Neural cell (in vitro differentiated cells): ENCODE measurements at regions not wholly inside any gene's neighbourhood (a gene's known extent, or its start where the extent isn't known, plus 50 kb on each side); places are given as distances from the start of the nearest gene placed in this dataset.

Source experiments
- H2AFZ ChIP-seq: fragments of 200-600, 300-800 bp; sonication (generic), shearing (Covaris generic); 2 replicates; pipeline ENCODE4 v1.6.0; 2014; ENCODE audit warnings: low read depth, mild to moderate bottlenecking, antibody characterized with exemption, low read length, moderate library complexity
- H3F3A ChIP-seq: fragments of 200-600 bp; shearing (Covaris generic); 2 replicates; pipeline ENCODE4 v1.6.1; 2016; ENCODE audit warnings: mild to moderate bottlenecking, moderate library complexity, mixed read lengths, antibody characterized with exemption, low read length; ENCODE audit not compliant: insufficient read depth, poor library complexity, severe bottlenecking
- H3K27ac ChIP-seq: fragments of 200-600, 300-800 bp; sonication (generic), shearing (Covaris generic); 2 replicates; pipeline ENCODE4 v1.5.1; 2014; ENCODE audit warnings: mild to moderate bottlenecking, low read length, moderate library complexity
- H3K27me3 ChIP-seq: fragments of 300-800, 200-600 bp; sonication (generic), shearing (Covaris generic); 2 replicates; pipeline ENCODE4 v1.6.0; 2014; ENCODE audit warnings: mild to moderate bottlenecking, low read depth, low read length, moderate library complexity; ENCODE audit not compliant: insufficient read depth
- H3K36me3 ChIP-seq: fragments of 300-800, 200-600 bp; sonication (generic), shearing (Covaris generic); 2 replicates; pipeline ENCODE4 v1.5.1; 2014; ENCODE audit warnings: mild to moderate bottlenecking, antibody characterized with exemption, low read length, moderate library complexity; ENCODE audit not compliant: insufficient read depth
- H3K4me2 ChIP-seq: fragments of 300-800, 200-600 bp; sonication (generic), shearing (Covaris generic); 2 replicates; pipeline ENCODE4 v1.6.0; 2014; ENCODE audit warnings: mild to moderate bottlenecking, low read length
- H3K4me3 ChIP-seq: fragments of 300-800, 200-600 bp; sonication (generic), shearing (Covaris generic); 2 replicates; pipeline ENCODE4 v1.5.1; 2014; ENCODE audit warnings: mild to moderate bottlenecking, low read length, moderate library complexity
- H3K79me2 ChIP-seq: fragments of 200-600 bp; shearing (Covaris generic); replicated peaks from 2 replicates; pipeline ENCODE4 v1.6.0; 2014; ENCODE audit warnings: mild to moderate bottlenecking, low read length, moderate library complexity; ENCODE audit not compliant: insufficient read depth
- H3K9ac ChIP-seq: fragments of 300-800, 200-600 bp; sonication (generic), shearing (Covaris generic); 2 replicates; pipeline ENCODE4 v1.6.1; 2016; ENCODE audit warnings: mild to moderate bottlenecking, low read length, mixed read lengths
- H3K9me2 ChIP-seq: fragments of 200-600 bp; shearing (Covaris generic); 2 replicates; pipeline ENCODE4 v1.6.1; 2016; ENCODE audit warnings: mild to moderate bottlenecking, low read length, mixed read lengths; ENCODE audit not compliant: insufficient read depth
- H3K9me3 ChIP-seq: fragments of 200-600, 300-800 bp; sonication (generic), shearing (Covaris generic); 2 replicates; pipeline ENCODE4 v1.6.1; 2016; ENCODE audit warnings: mild to moderate bottlenecking, mixed run types, low read length, moderate library complexity, mixed read lengths
- H4K20me1 ChIP-seq: fragments of 200-600 bp; shearing (Covaris generic); 2 replicates; pipeline ENCODE4 v1.6.1; 2016; ENCODE audit warnings: mild to moderate bottlenecking, mixed run types; ENCODE audit not compliant: insufficient read depth
- EP300 ChIP-seq: fragments of 450-650 bp; conservative IDR thresholded peaks from 2 replicates; pipeline ENCODE4 v1.6.1; 2014; ENCODE audit warnings: antibody characterized with exemption, mild to moderate bottlenecking, moderate library complexity; ENCODE audit not compliant: poor library complexity, severe bottlenecking
- EZH2 ChIP-seq: fragments of 200-600, 300-800 bp; shearing (Covaris generic), sonication (generic); IDR thresholded peaks from 2 replicates; pipeline ENCODE4 v1.6.1; 2014; ENCODE audit warnings: antibody characterized with exemption, low read length, borderline replicate concordance, mild to moderate bottlenecking; ENCODE audit not compliant: insufficient read depth, poor library complexity, severe bottlenecking
- MXI1 ChIP-seq: fragments of 450-650 bp; conservative IDR thresholded peaks from 2 replicates; pipeline ENCODE4 v1.6.1; 2014; ENCODE audit warnings: antibody characterized with exemption, mild to moderate bottlenecking; ENCODE audit not compliant: poor library complexity, severe bottlenecking
- POLR2AphosphoS5 ChIP-seq: IDR thresholded peaks from 2 replicates; pipeline ENCODE4 v1.6.1; 2012
- RAD21 ChIP-seq: fragments of 450-650 bp; conservative IDR thresholded peaks from 2 replicates; pipeline ENCODE4 v1.6.1; 2014; ENCODE audit warnings: antibody characterized with exemption, mild to moderate bottlenecking, moderate library complexity
- REST ChIP-seq: IDR thresholded peaks from 2 replicates; pipeline ENCODE4 v1.6.1; 2012; ENCODE audit warnings: borderline replicate concordance
- SMC3 ChIP-seq: fragments of 450-650 bp; conservative IDR thresholded peaks from 2 replicates; pipeline ENCODE4 v1.6.1; 2014; ENCODE audit warnings: antibody characterized with exemption, mild to moderate bottlenecking, moderate library complexity; ENCODE audit not compliant: poor library complexity
- TAF1 ChIP-seq: IDR thresholded peaks from 2 replicates; pipeline ENCODE4 v1.6.1; 2012; ENCODE audit warnings: low read depth
- TF ChIP-seq, protein P1 (sequence below): fragments of 450-650 bp; IDR thresholded peaks from 2 replicates; pipeline ENCODE4 v1.5.1; 2014; ENCODE audit warnings: antibody characterized with exemption, mild to moderate bottlenecking, moderate library complexity; ENCODE audit not compliant: poor library complexity, severe bottlenecking

DNA sequence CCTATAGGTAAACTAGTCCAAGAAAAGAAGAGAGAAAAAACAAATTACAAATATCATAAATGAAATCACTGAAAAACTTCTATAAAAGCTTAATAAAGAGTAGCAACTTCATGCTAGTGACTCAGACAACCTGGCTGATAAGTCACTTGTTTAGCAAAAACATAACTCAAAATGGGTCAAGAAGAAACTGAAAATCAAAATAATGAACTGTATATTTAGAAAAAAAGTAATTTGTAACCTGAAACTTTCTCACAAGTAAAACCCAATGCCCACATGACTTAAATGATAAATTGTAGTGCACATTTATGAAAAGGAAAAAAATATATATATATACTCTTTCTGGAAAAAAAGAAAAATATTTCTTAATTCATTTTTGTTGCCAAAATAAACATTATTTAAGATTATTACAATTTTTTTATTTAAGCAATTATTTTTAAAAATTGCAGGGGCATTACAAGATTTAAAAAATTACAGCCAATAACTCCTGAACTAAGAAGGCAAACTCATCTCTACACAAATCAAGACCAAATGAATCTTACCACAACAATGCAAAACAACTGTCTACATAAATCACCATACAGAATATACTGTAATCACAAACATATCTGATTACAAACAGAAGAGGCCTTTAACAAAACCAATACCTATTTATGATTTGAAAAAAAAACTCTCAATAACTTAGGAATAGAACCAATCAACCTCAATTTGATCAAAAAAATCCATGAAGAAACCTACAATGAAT, 406.3 kb downstream of the CDH7 start:
- Histone ChIP-seq H4K20me1 (no peaks in the 10 kb centered on the region), H3K27ac (no peak overlapping the region), H3K9me3 (no peaks in the 10 kb centered on the region), H3F3A (no peaks in the 10 kb centered on the region), H3K4me3 (no peak overlapping the region), H3K4me2 (no peak overlapping the region), H3K9me2 (no peaks in the 10 kb centered on the region), H2AFZ (no peak overlapping the region), H3K79me2 (no peaks in the 10 kb centered on the region), H3K9ac (no peak overlapping the region), H3K36me3 (no peaks in the 10 kb centered on the region), H3K27me3 (no peaks in the 10 kb centered on the region)
- TF ChIP-seq TAF1: no peak
- TF ChIP-seq SMC3: no peak
- no peak for TF ChIP-seq RAD21
- TF ChIP-seq EZH2: no peak

DNA sequence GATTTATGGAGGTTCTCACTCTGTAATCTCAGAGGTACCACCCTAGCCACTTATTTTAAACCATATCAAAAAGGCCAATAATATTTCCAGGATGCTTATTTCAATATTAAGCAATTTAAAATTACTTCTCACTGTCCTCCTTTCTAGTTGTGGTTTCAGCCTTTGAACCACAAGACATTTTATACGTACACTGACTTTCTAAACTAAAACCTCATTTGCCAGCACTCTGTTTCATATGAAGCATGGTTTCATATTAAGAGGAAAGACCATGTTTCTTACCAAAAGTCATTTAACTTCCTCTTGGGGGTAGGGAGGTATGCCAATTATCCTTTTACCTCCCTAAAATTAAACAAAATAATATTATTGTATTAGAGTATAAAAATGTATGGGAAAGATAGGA, 399.8 kb downstream of the CDH7 start:
- H3K9me3 ChIP-seq: no peaks in the 10 kb centered on the region
- no peak for TF ChIP-seq TAF1
- TF ChIP-seq SMC3: no peak
- TF ChIP-seq REST: no peak
- no peak for TF ChIP-seq POLR2AphosphoS5
- TF ChIP-seq EP300: no peak
- no peak for TF ChIP-seq EZH2
- TF ChIP-seq, protein P1, sequence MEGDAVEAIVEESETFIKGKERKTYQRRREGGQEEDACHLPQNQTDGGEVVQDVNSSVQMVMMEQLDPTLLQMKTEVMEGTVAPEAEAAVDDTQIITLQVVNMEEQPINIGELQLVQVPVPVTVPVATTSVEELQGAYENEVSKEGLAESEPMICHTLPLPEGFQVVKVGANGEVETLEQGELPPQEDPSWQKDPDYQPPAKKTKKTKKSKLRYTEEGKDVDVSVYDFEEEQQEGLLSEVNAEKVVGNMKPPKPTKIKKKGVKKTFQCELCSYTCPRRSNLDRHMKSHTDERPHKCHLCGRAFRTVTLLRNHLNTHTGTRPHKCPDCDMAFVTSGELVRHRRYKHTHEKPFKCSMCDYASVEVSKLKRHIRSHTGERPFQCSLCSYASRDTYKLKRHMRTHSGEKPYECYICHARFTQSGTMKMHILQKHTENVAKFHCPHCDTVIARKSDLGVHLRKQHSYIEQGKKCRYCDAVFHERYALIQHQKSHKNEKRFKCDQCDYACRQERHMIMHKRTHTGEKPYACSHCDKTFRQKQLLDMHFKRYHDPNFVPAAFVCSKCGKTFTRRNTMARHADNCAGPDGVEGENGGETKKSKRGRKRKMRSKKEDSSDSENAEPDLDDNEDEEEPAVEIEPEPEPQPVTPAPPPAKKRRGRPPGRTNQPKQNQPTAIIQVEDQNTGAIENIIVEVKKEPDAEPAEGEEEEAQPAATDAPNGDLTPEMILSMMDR: no peak
- no peak for TF ChIP-seq RAD21
- TF ChIP-seq MXI1: no peak

More for the DNA sequence above, 399.8 kb downstream of the CDH7 start:
- no peaks in the 10 kb centered on the region for H3K9me2 ChIP-seq
- H3K36me3 ChIP-seq: no peaks in the 10 kb centered on the region
- H2AFZ ChIP-seq: no peak overlapping the region
- no peak overlapping the region for H3K27ac ChIP-seq
- no peaks in the 10 kb centered on the region for H4K20me1 ChIP-seq
- no peak overlapping the region for H3K4me3 ChIP-seq
- H3K27me3 ChIP-seq: no peaks in the 10 kb centered on the region
- no peaks in the 10 kb centered on the region for H3F3A ChIP-seq
- no peak overlapping the region for H3K9ac ChIP-seq
- no peaks in the 10 kb centered on the region for H3K79me2 ChIP-seq
- H3K4me2 ChIP-seq: no peak overlapping the region
